Right renal pelvis (tissue), 4 donors: ENCODE measurements at regions not wholly inside any gene's neighbourhood (a gene's known extent, or its start where the extent isn't known, plus 50 kb on each side); places are given as distances from the start of the nearest gene placed in this dataset.
A peak's percentile ranks its signal among the peaks of the same experiment; 100 is the strongest.
"Not testable (repeated sequence)": the region's sequence is repeated elsewhere in the genome, so short reads cannot be mapped to it uniquely, and the experiment has no call there.

Experiments
- DNase-seq, 4 donors: peaks; one replicate each; pipeline ENCODE4 v3.0.0-alpha.2; 2013; ENCODE audit warnings: low read depth in 4 of 4, low spot score in 3 of 4, missing footprints in 1 of 4

GRCh38 chr19:28468701-28469459 lies 744.1 kb downstream of the UQCRFS1 start:
- peak in 2 of 4 donors; percentile 18 to 36 for DNase-seq

GRCh38 chr19:28466107-28467045 lies 746.6 kb downstream of the UQCRFS1 start:
- peak in 3 of 4 donors; percentile 54 to 55 (median 54) for DNase-seq

GRCh38 chr19:28465371-28466086 lies 747.4 kb downstream of the UQCRFS1 start:
- no peak for DNase-seq

GRCh38 chr19:28463493-28464053 lies 749.4 kb downstream of the UQCRFS1 start:
- DNase-seq, result no peak

GRCh38 chr19:28457620-28458019 lies 755.3 kb downstream of the UQCRFS1 start:
- DNase-seq, result no peak

GRCh38 chr19:28456708-28457320 lies 756.1 kb downstream of the UQCRFS1 start:
- DNase-seq, result no peak

GRCh38 chr19:28456252-28456651 lies 756.7 kb downstream of the UQCRFS1 start:
- DNase-seq, result no peak

GRCh38 chr19:28454083-28454482 lies 758.9 kb downstream of the UQCRFS1 start:
- no peak for DNase-seq

GRCh38 chr19:28453420-28453819 lies 759.5 kb downstream of the UQCRFS1 start:
- DNase-seq, result no peak

- no peak for DNase-seq
These were observed 763.1 kb downstream of the UQCRFS1 start for GRCh38 chr19:28449803-28450202.

- DNase-seq, result no peak
These were observed 766.4 kb downstream of the UQCRFS1 start for GRCh38 chr19:28446511-28446910.

- DNase-seq, result no peak
These were observed 767.1 kb downstream of the UQCRFS1 start for GRCh38 chr19:28445826-28446225.

GRCh38 chr19:28444362-28444761 lies 768.6 kb downstream of the UQCRFS1 start:
- DNase-seq, result no peak

GRCh38 chr19:28443361-28443760 lies 769.6 kb downstream of the UQCRFS1 start:
- DNase-seq, result no peak

GRCh38 chr19:28437390-28438346 lies 775.3 kb downstream of the UQCRFS1 start:
- no peak for DNase-seq

GRCh38 chr19:28436320-28436719 lies 776.6 kb downstream of the UQCRFS1 start:
- no peak for DNase-seq

GRCh38 chr19:28435551-28436271 lies 777.2 kb downstream of the UQCRFS1 start:
- DNase-seq, result no peak

GRCh38 chr19:28434794-28435193 lies 778.2 kb downstream of the UQCRFS1 start:
- DNase-seq, result not testable (repeated sequence)
